GM12891 (cell line): ENCODE measurements at regions not wholly inside any gene's neighbourhood (a gene's known extent, or its start where the extent isn't known, plus 50 kb on each side); places are given as distances from the start of the nearest gene placed in this dataset.

Experiments used
- POLR2A ChIP-seq: IDR thresholded peaks from 2 replicates; pipeline ENCODE4 v1.6.1; 2011; ENCODE audit warnings: low read depth, low read length, control low read depth
- POLR2AphosphoS5 ChIP-seq: IDR thresholded peaks from 2 replicates; pipeline ENCODE4 v1.6.1; 2011; ENCODE audit warnings: low read depth, low read length, control low read depth
- POU2F2 ChIP-seq: IDR thresholded peaks from 2 replicates; pipeline ENCODE4 v1.6.1; 2011; ENCODE audit warnings: low read depth, mild to moderate bottlenecking, control low read depth, low read length, moderate library complexity
- TAF1 ChIP-seq: IDR thresholded peaks from 2 replicates; pipeline ENCODE4 v1.6.1; 2011; ENCODE audit warnings: low read depth, low read length, control low read depth

GRCh38 chr17:37844158-37844976, 79.8 kb upstream of the TBC1D3K start:
- no peak for TF ChIP-seq POLR2A
- no peak for TF ChIP-seq POLR2AphosphoS5
- no peak for TF ChIP-seq TAF1
- TF ChIP-seq POU2F2, result no peak
